Activated CD4-positive, CD25-positive, alpha-beta regulatory T cell treated with anti-CD3 and anti-CD28 coated beads, Interleukin-2, amount 50 U/mL, for 16 hours (primary cell): ENCODE measurements at regions not wholly inside any gene's neighbourhood (a gene's known extent, or its start where the extent isn't known, plus 50 kb on each side); places are given as distances from the start of the nearest gene placed in this dataset.

Experiments
- DNase-seq: peaks from one replicate; pipeline ENCODE4 v3.0.0-alpha.2; 2020; ENCODE audit warnings: low read depth, low spot score

DNA sequence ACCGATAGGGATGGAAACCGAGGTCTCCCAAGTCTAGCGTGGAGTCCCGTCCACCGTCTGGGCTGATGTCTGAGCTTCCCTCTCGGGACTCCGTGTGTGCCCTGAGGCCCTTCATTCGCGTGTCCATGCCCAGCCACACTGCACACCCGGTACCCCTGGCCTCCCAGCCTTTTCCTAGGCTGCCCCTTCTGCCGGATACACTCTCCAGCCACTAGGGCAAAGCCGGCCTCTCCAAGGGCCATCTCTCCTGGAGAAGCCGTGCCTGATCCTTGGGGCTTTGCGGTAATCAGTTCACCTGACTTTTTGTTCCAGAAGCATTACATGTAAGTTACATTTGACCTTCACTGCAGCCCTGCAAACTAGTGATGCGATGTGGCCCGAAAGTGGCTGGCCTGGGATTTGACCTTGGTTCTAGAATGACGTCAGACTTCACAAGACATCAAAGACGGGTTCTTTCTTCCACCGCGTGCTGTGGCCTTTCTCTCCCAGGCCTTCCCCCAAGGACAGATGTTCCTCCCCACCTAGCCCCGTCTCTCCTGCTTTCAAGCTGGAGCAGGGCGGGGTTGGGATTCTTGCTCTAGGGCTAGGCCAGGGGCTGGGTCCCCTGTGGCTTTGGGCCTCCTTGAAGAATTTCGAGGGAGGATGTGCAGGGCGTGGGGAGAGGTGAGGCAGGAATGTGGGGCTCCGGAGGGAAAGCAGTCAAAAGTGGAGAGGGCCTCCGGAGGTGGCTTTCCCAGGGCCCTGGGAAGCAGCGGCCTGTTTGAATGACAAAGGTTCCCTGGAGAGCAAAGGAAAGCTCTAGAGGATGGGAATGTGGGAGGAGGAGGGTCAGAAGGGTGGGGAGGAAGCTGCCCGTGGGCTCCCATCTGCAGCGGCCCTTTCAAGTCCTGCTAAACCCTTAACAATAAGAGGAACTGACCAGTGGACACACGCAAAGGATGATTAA is 49.7 kb upstream of the SLC2A1 start:
- no peak for DNase-seq
